Psoas muscle (tissue), 7 donors: ENCODE measurements at regions not wholly inside any gene's neighbourhood (a gene's known extent, or its start where the extent isn't known, plus 50 kb on each side); places are given as distances from the start of the nearest gene placed in this dataset.

ENCODE experiments used
- ATAC-seq, 4 donors: fragments of 200-7000 bp; cut with Tn5 transposase; one replicate each; pipeline ENCODE4 v1.9.1; 2020; ENCODE audit warnings: moderate library complexity in 3 of 4, mild to moderate bottlenecking in 2 of 4
- DNase-seq, 2 donors: peaks; one replicate each; pipeline ENCODE4 v3.0.0-alpha.2; 2020
- H3K27ac ChIP-seq: fragments of 200-600 bp; one replicate; pipeline ENCODE4 v1.8.0; 2022
- H3K27me3 ChIP-seq, 3 donors: fragments of 200-600 bp in 1 of 3; one replicate each; pipeline versions ENCODE4 v1.6.1 to v1.8.0; 2013 to 2022; ENCODE audit warnings: low read length in 2 of 3, mild to moderate bottlenecking in 2 of 3, moderate library complexity in 1 of 3; ENCODE audit not compliant: insufficient read depth in 3 of 3
- H3K36me3 ChIP-seq, 2 donors: fragments of 200-600 bp in 1 of 2; one replicate each; pipeline versions ENCODE4 v1.6.1 to v1.8.0; 2013 to 2022; ENCODE audit warnings: low read depth in 1 of 2, mild to moderate bottlenecking in 1 of 2, moderate library complexity in 1 of 2; ENCODE audit not compliant: insufficient read depth in 1 of 2
- H3K4me1 ChIP-seq: fragments of 200-600 bp; one replicate; pipeline ENCODE4 v1.8.0; 2022
- H3K4me3 ChIP-seq: fragments of 200-600 bp; one replicate; pipeline ENCODE4 v1.8.0; 2022; ENCODE audit warnings: mild to moderate bottlenecking
- H3K9me3 ChIP-seq: fragments of 200-600 bp; one replicate; pipeline ENCODE4 v1.8.0; 2022
- WGBS, 3 donors: extraction: QIAGEN DNeasy Blood & Tissue Kit; methylation state at CpG; one replicate each; pipeline versions ENCODE4 v1.1.6 to v1.1.7; 2013; 5-methylcytosine and 5-hydroxymethylcytosine counted together
- intact Hi-C, 2 donors: fragments of 100-400 bp; cut with DNase I; formaldehyde crosslinking; loops; one replicate each; pipeline versions ENCODE4 v1.11.0 to v1.14.2; 2022
- TF ChIP-seq, protein P1 (sequence below): fragments of 200-600 bp; IDR thresholded peaks from one replicate; pipeline ENCODE4 v1.8.0; 2022; ENCODE audit warnings: antibody characterized with exemption
- donor health status: healthy with polysubstance abuse.
- donor health status: DM: no; HTN: no; CAD: no; lungs with moderate emphysema.
- donor health status: Bipolar disorder and iron deficiency.
- donor health status: healthy.
- donor health status: DM: yes; HTN: yes; CAD: no.
- donor health status: DM: no; HTN: no; CAD: no.
- donor health status: DM: yes; HTN: yes; CAD: no.

DNA sequence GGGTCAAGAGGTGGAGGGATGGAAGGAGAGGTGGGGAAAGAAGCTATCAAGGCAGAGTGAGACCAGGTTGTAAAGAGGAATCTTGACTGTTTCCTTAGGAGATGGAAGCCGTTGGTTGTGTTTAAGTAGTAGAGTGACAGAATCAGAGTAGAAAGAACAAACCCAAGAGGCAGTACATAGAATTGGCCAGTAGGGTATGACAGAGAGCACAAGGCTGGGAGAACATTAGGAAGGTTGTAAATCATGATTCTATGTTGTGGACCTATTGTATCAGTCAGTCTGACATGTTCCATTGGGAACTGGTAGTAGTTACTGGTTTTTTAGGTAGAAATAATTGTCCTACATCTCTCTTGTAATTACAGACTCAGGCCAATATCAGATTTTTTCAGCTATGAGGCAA lies 486.9 kb upstream of the USP24 start:
- H3K4me1 ChIP-seq = no peaks in the 10 kb centered on the region
- DNase-seq (no peak), ATAC-seq (peak in 1 of 4 donors; percentile 47)
- no peaks in the 10 kb centered on the region for H3K9me3 ChIP-seq
- H3K27ac ChIP-seq = no peak overlapping the region
- no peaks in the 10 kb centered on the region for H3K36me3 ChIP-seq
- H3K27me3 ChIP-seq = no peaks in the 10 kb centered on the region
- TF ChIP-seq, protein P1, sequence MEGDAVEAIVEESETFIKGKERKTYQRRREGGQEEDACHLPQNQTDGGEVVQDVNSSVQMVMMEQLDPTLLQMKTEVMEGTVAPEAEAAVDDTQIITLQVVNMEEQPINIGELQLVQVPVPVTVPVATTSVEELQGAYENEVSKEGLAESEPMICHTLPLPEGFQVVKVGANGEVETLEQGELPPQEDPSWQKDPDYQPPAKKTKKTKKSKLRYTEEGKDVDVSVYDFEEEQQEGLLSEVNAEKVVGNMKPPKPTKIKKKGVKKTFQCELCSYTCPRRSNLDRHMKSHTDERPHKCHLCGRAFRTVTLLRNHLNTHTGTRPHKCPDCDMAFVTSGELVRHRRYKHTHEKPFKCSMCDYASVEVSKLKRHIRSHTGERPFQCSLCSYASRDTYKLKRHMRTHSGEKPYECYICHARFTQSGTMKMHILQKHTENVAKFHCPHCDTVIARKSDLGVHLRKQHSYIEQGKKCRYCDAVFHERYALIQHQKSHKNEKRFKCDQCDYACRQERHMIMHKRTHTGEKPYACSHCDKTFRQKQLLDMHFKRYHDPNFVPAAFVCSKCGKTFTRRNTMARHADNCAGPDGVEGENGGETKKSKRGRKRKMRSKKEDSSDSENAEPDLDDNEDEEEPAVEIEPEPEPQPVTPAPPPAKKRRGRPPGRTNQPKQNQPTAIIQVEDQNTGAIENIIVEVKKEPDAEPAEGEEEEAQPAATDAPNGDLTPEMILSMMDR = peak; percentile 44
- intact Hi-C loops = loop anchor here in 1 of 2 donors (10.0 kb wide), 1 partner anchor 553 kb away; no protein-coding TSS in a partner anchor
- no peak overlapping the region for H3K4me3 ChIP-seq
- 73 to 95% (median 86%) methylated on average over 1 of the region's 1 CpG for WGBS, 3 donors

DNA sequence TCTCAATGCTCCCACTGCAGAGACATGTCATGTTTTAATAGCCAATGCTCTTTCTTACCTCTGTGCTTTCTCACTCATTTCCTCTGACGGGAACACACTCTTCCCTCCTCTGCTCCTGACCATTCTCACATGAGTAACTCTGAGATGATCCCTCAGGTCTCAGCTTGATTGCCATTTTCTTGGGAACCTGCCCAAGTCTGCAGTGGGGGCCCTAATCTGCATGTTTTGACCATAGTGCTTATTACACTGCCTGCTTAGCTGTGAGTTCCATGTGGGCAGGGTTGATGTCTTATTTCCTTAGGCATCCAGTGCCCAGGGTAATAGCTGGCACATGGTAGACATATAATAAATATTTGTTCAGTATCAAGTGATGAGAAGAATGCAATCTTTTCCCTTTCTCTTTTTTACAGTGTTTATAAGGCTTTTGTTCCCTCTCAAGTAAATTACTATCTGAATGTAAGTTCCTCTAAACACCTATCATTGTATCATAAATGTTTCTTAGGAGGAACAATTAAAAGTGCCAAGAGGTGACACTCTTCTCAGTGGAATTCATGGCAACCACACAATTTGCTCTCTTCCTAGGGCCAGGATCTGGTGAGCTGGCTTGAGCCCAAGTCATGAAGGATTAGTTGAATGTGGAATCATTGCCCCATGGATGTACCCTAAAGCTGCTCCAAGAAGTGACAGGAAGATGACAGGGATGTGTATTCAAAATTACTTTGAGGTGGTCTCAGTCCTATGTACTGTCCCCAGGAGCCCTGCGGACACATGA lies 485.4 kb upstream of the USP24 start:
- Histone ChIP-seq H3K4me1 (peaks cover 12% of the 10 kb centered on the region), H3K9me3 (no peaks in the 10 kb centered on the region), H3K27me3 (no peaks in the 10 kb centered on the region), H3K4me3 (no peak overlapping the region), H3K36me3 (no peaks in the 10 kb centered on the region), H3K27ac (no peak overlapping the region)
- intact Hi-C loops = loop anchor here in 1 of 2 donors (10.0 kb wide), 1 partner anchor 554 kb away; no protein-coding TSS in a partner anchor
- ATAC-seq (no peak), DNase-seq (no peak)
- TF ChIP-seq, protein P1 = no peak
- 51 to 96% (median 76%) methylated on average over 2 of the region's 2 CpGs for WGBS, 3 donors

DNA sequence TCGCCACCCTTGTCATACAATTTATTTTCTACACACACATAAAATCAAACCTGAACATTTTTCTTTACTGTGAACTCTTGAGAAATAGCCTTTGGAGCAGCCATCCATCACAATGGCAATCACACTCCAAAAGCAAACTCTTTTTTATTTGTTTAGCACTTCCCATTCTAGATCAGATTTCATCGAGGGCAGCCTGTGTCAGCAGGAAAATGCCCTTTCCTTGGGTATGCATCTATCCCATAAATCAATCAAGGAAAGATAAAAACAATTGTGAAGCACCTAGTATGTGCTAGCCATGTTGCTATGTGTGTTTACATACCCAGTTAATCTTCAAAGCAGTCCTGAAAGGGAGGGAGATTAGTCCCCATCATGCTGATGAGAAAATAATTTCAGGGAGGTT lies 484.1 kb upstream of the USP24 start:
- 63 to 69% (median 68%) methylated on average over 2 of the region's 2 CpGs for WGBS, 3 donors
- DNase-seq = no peak
- TF ChIP-seq, protein P1 = no peak
- H3K36me3 ChIP-seq = no peaks in the 10 kb centered on the region
- H3K4me1 ChIP-seq = peaks cover 25% of the 10 kb centered on the region
- H3K27me3 ChIP-seq = no peaks in the 10 kb centered on the region
- intact Hi-C loops = no loop called here
- no peak overlapping the region for H3K27ac ChIP-seq
- no peaks in the 10 kb centered on the region for H3K9me3 ChIP-seq
- H3K4me3 ChIP-seq = no peak overlapping the region
- no peak for ATAC-seq

DNA sequence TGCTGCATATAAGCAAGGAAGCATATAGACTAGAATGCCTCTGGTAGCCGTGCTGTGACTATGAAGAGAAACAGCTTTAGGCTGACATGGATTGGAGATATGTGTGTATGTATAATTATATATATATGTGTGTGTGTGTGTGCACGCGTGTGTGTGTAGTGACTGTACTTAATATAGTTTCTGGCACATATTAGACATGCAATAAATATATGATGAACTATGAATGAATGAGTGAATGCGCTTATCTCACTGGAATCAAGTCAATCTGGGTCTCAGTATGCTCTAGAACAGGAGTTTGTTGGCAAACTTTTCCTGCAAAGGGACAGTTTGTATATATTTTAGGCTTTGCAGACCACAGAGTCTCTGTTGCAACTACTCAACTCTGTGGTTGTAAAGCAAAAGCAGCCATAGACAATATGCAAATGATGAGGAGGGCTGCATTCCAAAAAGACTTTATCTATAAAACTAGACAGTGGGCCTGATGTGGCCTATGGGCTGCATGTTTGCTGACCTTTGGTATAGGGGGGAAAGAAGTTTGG lies 482.9 kb upstream of the USP24 start:
- TF ChIP-seq, protein P1 = no peak
- DNase-seq = no peak
- H3K27ac ChIP-seq = no peak overlapping the region
- no peaks in the 10 kb centered on the region for H3K27me3 ChIP-seq
- no peak for ATAC-seq
- peaks cover 29% of the 10 kb centered on the region for H3K4me1 ChIP-seq
- WGBS, 3 donors = 72 to 97% (median 88%) methylated on average over 4 of the region's 4 CpGs
- no peak overlapping the region for H3K4me3 ChIP-seq
- H3K9me3 ChIP-seq = no peaks in the 10 kb centered on the region
- intact Hi-C loops = no loop called here
- no peaks in the 10 kb centered on the region for H3K36me3 ChIP-seq
